Muscle of arm (tissue), 1 donor: ENCODE measurements at regions not wholly inside any gene's neighbourhood (a gene's known extent, or its start where the extent isn't known, plus 50 kb on each side); places are given as distances from the start of the nearest gene placed in this dataset.

Experiments used
- DNase-seq: peaks from one replicate; pipeline ENCODE4 v3.0.0-alpha.2; 2013

DNA sequence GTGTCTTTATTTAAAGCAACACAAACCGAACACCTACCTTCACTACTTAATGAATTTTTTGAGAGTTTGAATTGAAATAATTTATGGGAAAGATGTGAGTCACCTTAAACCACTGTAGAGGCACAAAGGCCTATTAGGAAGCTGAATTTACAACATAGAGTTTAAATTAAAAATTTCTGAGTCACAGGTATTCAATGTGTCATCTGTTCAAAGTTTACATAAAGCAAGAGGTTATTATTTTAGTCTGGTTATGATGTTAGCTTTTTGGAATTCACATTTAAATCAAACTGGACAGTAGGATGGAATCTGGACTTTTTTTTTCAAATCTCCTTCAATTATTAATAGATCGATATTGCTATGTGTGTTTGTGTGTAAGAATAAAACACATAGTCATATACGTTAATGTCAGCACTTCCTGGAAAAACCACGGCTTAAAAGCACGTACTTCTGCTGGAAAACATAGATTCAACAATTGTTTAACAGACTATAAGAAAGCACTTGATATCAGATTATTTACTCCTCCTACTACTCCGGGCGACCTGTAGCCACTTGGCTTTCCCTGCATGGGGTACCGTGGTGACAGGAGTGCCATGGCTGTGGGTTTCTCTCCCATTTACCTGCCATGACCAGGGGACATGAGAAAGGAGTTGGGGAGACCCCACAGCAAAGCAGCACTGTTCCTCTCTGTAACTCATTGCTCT lies 638.6 kb downstream of the SEMA5A start:
- no peak for DNase-seq

DNA sequence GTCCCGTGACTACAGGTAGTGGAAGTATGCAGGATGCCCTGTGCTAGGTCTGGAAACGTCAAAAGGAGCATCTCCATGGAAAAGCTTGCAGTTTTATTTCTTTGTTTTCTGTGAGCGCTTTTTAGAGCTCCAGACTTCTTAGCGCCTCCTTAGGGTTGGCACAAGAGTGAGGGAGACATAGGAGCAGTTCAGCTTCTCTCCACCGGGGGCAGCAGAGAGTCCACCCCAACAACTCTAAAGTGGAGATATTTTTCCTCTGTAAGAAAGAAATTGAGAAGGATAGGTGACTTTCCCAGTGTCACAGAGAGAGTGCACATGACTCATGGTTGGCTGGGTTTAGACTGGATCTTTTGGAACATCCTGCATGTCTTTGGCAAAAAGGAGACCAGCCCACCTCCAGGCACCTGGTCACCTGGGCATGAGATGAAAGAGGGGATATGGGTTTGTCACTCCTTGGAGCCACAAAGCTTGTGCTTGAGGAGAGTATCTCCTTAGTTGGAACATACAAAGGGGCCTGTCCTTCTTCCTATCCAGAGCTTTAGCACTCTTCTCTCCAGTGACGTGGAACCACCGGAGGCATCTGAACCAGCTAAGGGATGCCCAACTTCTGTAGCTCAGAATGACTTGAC lies 637.7 kb downstream of the SEMA5A start:
- DNase-seq: peak; percentile 12

DNA sequence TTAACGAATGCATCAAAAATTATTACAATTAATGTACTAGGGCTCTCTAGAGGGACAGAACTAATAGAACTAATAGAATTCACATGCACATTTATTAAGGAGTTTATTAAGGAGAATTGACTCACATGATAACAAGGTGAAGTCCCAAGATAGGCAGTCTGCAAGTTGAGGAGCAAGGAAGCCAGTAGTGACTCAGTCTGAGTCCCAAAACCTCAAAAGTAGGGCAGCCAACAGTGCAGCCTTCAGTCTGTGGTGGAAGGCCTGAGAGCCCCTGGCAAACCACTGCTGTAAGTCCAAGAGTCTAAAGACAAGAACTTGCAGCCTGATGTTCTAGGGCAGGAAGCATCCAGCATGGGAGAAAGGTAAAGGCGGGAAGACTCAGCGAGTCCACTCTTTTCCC lies 633.8 kb downstream of the SEMA5A start:
- no peak for DNase-seq

DNA sequence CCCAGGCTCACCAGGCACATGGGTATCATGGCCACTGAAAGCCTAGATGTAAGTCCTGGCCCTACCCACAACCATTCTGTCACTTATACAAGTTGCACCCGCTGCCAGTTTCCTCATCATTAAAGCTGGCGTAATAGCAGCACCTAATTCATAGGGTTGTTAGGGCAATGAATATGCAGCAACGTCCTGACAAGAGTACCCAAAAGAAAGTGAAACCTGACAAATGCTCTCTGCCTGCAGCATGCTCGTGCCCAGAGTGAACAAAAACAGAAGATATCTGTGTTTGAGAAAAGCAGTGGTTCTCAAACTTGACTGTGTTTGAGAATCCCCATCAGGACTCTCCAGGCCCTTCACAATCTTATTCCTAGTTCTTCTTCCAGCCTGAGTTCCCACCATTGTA lies 632.4 kb downstream of the SEMA5A start:
- DNase-seq: no peak

DNA sequence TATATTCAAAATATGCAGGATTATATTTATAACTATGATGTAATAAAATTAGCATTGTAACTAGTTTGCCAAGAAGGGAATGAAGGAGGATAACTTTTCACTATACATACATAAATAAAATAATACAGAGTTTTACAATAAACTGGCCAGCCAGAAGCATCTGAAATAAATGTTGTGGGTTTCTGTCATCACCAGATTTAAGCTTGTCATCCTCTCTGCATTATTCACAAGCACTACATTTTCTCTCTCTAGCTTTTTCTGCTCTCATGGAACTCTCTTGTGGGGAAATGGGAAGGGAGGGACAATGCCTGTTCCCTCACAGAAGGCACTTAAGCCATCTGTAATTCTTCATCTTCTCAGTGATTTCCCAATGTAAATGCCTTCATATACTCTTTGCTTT lies 626.8 kb downstream of the SEMA5A start:
- no peak for DNase-seq

DNA sequence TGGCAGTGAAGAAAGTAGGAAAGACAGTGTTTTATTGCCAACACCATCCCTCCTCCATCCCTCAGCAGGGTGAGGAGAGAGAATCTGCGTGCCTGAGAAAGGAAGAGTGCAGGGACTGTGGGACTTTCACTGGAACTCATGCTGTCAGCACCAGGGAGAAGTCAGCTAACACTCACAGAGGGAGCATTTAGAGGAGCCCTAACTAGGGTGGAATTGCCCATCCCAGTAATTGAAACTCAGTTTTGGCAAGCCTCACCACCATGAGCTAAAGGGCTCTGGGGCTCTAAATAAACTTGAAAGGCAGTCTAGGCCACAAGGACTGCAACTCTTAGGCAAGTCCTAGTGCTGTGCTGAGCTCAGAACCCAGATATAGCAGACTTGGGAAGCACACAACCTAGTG lies 622.3 kb downstream of the SEMA5A start:
- no peak for DNase-seq

DNA sequence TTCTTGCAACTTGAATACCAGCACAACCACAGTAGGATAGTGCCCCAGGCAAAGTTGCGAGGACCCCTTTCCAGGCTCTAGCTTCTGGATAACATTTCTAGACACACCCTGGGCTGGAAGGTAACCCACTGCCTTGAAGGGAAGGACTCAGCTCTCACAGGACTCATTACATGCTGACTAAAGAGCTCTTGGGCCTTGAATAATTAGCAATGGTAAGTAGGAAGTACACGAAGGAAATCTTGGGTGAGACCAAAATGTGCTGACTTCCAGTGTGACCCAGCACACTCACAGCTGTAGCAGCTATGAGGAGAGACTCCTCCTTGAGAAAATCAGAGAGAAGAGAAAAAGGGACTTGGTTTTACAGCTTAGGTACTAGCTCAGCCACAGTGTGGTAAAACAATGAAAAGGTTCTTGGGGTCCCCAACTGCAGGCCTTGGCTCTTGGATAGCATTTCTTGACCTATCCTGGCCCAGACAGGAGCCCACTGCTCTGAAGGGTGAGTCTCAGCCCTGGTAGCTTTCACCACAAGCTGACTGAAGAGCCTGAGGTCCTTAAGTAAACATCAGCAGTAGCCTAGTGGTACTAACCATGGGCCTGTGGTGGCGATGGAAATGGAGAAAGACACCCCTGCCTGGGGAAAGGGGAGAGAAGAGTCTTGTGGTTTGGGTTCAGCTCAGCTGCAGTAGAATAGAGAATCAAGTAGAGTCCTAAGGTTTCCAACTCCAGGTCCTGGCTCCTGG lies 621.7 kb downstream of the SEMA5A start:
- DNase-seq: no peak

DNA sequence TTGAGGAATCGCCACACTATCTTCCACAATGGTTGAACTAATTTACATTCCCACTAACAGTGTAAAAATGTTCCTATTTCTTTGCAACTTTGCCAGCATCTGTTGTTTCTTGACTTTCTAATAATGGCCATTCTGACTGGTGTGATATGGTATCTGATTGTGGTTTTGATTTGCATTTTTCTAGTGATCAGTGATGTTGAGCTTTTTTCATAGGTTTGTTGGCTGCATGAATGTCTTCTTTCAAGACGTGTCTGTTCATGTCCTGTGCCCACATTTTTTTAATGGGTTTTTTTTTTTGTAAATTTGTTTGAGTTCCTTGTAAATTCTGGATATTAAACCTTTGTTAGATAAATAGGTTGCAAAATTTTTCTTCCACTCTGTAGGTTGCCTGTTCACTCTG lies 615.9 kb downstream of the SEMA5A start:
- DNase-seq: no peak

DNA sequence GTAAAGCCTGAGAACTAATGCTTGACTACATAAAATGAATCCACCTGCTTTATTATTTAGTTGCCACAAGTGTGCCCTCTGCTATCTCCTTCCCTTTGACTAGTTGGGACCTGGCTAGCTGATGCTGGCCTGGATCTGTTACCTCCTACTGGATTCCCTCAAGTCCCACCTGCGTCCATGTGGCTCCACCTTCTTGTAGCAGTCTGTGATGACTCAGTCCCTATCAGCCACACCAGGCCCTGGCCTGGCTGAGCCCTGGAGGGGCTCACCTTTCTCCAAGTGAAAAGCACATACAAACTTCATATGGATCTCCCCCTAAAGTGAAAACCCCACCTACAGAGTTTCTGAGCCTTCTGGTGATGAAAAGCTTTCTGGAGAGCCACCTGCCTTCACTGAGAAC lies 611.4 kb downstream of the SEMA5A start:
- DNase-seq: no peak

DNA sequence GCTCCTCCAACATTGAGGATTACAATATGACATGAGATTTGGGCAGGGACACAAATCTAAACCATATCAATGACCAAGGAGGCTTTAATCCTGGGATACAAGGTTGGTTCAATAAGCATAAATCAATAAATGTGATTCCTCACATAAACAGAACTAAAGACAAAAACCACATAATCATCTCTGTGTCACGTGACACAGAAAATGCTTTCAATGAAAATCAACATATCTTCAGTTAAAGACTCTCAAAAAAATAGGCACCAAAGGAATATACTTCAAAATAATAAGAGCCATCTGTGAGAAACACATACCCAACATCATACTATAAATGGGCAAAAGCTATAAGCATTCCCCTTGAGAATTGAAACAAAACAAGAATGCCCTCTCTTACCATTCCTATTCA lies 604.9 kb downstream of the SEMA5A start:
- DNase-seq: no peak

DNA sequence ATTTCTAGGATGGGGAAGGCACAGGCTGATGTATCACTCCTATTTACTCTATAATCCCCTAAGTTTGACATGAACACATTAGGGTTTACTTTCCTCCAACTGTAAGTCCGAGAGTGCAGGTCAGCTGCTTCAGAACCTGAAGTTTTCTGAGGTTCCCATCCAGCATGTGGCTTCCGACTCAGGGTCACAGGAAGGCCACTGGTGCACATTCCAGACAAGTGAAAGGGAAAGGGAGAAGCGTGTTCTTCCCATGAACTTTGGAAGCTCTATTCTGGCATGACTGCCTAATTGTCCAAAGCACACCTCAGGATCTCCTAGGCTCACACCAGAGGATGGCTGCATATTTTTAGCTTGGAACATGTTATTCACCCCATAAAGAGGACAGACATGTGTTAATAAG lies 602.6 kb downstream of the SEMA5A start:
- DNase-seq: no peak

DNA sequence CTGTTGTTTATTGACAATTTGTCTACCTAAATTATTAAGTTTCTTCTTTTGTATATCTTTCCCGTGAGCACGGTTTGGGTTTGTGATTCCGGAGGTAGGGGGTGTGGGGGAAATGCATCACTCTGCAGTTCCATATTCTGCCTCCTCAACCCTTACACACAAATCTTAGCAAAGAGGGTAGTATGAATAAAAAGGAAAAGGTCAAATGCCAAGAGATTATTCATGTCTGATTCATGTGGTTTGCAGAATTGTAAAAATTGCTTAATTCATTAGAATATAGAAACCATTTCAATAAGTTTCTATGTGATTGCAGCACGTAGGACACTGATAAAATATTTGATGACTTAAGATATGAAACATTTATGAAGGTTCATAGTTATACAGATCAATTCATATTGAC lies 601.9 kb downstream of the SEMA5A start:
- DNase-seq: no peak

DNA sequence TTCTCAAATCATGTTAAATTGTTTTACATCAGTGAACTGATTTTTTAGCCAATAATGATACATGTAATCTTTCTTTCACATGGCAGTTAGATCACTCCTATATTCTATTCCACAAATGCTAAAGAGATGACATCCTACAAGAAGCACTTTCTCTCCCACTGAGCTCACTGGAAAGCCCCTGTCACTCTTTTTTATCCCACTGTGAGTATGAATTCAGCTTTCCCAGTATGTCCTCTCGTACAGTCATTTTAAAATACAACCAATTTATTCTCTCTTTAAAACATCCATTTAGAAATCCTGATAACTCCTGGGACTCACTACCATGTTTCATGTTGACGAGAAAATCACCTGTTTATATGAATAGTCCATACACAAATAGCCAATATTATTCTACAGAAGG lies 599.9 kb downstream of the SEMA5A start:
- DNase-seq: no peak

DNA sequence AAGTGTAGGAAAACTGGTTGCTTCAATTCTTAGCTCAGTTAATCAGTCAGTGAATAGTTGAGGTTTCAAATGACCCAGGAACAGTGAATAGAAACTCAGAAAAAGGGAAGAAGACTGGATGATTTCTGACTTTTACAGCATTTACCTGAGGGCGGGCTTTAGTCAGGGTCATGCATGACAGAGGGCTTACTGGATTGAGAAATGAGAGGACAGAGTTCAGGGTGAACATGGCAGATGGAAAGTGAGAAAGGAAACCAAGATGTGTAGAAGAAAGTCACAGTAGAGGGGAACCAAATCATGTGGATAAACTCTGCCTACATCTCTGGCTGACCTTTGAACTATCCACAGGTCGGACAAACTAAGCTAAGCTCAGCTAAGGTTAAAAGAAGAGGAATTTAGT lies 596.0 kb downstream of the SEMA5A start:
- DNase-seq: no peak

DNA sequence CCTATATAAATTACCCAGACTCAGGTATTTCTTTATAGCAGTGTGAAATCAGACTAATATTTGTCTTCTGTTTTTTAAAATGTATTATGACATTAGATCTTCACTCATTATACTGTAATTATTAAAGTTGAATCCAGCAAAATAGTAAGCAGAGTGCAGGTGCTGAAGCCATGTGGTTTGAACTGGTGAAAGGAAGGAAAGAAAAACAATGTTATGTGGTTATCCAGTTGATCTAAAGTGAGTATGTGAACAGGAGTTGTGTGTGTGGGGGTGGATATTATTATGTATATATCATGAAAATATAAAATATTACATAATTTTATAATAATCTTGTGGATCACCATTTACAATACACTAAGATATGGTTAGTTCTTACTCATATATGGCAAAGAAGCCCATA lies 593.7 kb downstream of the SEMA5A start:
- DNase-seq: no peak

DNA sequence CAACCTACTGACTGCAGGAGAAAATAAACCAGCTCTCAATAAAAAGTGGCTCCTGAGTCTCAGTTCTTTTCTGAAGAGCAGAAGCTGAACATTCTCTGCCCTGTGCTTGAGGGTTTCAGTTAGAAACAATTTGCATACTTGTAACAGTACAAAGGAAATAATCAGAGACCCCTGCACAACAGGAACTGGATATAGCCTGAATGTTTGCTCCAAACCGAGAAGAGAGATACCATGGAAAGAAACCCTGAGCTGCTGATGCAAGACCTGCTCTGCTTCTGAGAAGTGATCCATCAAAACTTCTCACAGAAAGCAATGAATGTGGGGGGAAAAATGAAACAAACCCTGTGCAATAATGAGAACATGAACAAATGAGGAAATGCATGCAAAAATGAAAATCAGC lies 592.9 kb downstream of the SEMA5A start:
- DNase-seq: no peak

DNA sequence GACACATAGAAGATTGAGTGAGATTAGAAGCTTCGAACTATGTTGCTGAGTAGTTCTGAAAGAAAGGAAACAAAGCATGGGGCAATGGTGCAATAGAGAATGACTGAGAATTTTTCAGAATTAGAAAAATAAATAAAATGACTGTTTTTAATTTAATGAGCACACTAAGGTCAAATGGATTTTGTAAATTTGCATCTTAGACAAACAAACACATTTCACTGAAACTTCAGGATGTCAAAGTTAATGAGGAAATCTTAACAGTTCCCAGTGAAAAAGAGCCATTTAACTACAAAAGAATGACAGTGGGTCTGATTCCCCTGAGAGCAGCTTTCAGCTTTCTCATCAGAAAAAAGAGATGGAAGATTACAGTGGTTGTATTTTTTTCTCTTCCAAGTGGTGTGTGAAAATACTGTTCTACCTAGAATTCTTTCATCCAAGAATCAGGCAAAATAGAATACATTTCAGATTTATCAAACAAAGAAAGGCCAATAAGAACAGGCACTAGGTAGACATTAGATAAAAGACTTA lies 591.9 kb downstream of the SEMA5A start:
- no peak for DNase-seq

DNA sequence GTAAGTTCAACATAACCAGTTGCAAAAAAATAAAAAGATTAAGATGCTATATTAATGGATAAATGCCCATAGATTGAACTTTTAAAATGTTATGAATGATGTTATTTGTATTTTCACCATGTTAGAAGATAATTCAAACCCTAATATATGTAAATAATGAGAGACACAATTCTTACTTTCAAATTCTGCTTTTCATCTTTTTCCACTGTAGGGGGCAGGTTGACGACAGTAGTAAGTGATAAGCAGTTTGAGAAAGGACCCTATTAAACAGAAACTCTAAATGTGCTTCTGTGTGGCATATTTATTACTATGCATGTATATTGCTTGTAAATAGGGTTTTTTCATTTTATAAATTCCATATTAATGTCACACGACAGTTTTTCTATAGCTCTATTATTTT lies 591.1 kb downstream of the SEMA5A start:
- no peak for DNase-seq

DNA sequence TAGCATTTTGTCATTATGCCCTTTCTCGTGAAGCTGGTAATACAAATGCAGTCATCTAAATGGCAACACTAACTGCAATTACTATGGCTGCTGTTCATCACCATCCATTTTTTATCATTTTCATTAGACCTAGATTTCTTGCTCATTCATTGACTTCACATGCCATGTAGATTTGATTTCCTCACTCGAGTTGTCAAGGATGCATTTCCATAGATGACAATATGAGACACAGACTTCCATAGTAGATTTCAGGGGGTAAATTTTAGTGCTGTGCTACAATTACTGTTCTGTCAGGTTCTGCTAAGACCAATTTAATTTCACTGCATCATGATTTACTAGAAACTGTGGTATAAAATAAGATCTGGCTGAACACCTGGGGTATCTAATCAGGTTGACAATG lies 589.2 kb downstream of the SEMA5A start:
- DNase-seq: no peak

DNA sequence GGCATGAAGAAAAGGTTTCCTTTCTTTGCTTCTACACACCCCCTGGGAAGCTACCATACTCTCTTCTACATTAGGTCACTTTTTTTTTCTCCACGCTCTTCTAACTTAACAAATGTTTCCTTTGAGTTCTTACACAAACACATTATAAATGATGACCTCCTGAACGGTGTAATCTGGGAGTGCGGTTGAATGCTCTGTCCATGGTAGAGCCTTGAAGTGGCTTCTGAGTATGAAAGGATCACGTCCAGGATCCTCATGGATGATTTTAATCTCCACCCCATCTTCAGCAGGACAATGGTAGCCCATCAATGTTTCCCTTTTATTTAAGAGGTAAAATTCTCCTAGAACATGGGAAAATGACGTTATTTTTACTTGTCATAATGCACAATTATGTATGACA lies 587.3 kb downstream of the SEMA5A start:
- no peak for DNase-seq

DNA sequence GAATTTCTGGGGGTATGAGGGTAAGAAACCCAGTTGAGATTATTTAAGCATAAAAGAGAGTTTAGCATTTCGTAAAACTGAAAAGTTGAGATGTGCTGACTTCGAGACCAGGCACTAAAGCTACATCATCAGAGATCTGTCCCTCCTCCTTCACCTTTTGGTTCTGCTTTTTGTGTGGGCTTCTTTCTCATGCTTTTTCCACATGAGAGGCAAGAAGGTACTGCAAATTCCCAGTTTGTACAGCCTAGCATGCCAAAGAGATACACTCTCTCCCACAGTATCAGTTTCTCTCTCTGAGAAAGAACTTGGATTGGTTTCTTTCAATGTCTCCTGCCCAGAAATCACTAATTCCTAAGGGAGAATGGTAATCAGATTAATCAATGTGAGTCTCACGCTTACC lies 584.7 kb downstream of the SEMA5A start:
- DNase-seq: no peak

DNA sequence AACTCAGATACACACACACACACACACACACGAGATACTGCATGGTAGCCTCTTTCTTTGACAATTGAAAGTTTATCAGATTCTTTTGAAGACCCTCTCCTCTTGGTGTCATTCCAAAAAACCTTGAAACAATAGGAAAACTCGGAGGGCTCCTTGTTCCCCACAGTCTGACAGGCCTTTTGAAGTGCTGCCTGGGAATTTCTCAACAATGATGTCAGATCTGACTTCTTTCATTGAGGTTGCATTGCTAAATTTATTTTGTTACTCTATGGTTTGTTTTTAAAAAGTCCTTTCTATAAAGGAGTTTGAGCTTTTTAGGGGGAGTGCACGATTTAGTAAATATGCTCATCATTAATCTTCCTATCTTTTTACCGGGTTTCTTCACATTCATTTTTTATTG lies 583.9 kb downstream of the SEMA5A start:
- peak; percentile 4 for DNase-seq

DNA sequence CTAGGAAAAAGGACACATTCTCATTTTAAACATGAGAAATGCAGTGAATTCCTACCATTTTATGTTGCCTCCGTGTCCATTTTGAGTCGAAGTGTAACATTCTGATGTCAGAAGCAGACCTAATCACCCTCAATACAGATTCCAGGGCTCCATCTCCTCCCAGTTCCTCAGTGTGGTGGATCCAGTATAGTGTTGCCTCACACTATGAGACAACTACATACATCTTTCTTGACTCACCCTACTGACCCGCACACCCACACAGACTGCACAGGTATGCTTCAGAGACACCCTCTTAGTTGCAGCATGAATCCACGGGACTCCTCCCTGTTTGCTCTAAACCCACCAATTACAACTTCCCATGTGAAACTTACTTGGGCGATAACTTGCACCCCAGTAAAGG lies 564.9 kb downstream of the SEMA5A start:
- DNase-seq: no peak
